HFFc6 (cell line): ENCODE measurements at regions not wholly inside any gene's neighbourhood (a gene's known extent, or its start where the extent isn't known, plus 50 kb on each side); places are given as distances from the start of the nearest gene placed in this dataset.
"Not testable (repeated sequence)": the region's sequence is repeated elsewhere in the genome, so short reads cannot be mapped to it uniquely, and the experiment has no call there.

Source experiments
- DNase-seq: peaks from one replicate; pipeline ENCODE4 v3.0.0-alpha.2; 2018
- H3K27ac Mint-ChIP-seq: 2 replicates; pipeline ENCODE4 v1.8.0; 2020; ENCODE audit warnings: mild to moderate bottlenecking, mixed read lengths
- H3K27me3 Mint-ChIP-seq: 2 replicates; pipeline ENCODE4 v1.8.0; 2021; ENCODE audit warnings: mild to moderate bottlenecking, moderate library complexity, mixed read lengths; ENCODE audit not compliant: insufficient read depth
- H3K36me3 Mint-ChIP-seq: 2 replicates; pipeline ENCODE4 v1.8.0; 2021; ENCODE audit warnings: low read depth, mixed read lengths
- H3K4me1 Mint-ChIP-seq: 2 replicates; pipeline ENCODE4 v1.8.0; 2020; ENCODE audit warnings: low read depth, mixed read lengths
- H3K4me3 Mint-ChIP-seq: 2 replicates; pipeline ENCODE4 v1.8.0; 2020; ENCODE audit warnings: mild to moderate bottlenecking, moderate library complexity, mixed read lengths
- H3K9me3 Mint-ChIP-seq: 2 replicates; pipeline ENCODE4 v1.8.0; 2020; ENCODE audit warnings: mild to moderate bottlenecking, mixed read lengths
- TF ChIP-seq, protein P1 (sequence below): fragments of 200-600 bp; sonication (generic); IDR thresholded peaks from 2 replicates; pipeline ENCODE4 v1.5.0; 2021; ENCODE audit warnings: antibody characterized with exemption, mild to moderate bottlenecking

DNA sequence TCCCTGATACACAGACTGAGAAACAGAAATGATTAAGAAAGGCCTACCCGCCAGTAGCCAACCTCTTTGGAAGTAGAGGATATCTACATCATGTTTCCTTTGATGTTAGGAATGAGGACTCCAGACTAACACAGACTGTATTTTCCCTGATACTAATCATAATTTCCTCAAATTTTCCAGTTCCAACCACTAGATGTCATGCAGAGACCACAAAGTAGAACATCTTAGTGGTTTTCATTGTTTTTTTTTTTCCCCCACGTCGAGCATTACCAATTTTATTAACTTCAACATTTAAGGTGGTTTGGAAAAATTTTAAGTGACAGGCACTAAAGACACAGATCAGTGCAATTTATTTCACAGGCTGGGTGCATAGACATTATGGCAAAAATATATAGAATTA lies 303.6 kb downstream of the ANKRD30BL start:
- DNase-seq, H3K36me3 Mint-ChIP-seq: not testable (repeated sequence)

More for the DNA sequence above, 303.6 kb downstream of the ANKRD30BL start:
- H3K27ac Mint-ChIP-seq, H3K4me3 Mint-ChIP-seq, H3K27me3 Mint-ChIP-seq, H3K9me3 Mint-ChIP-seq, H3K4me1 Mint-ChIP-seq: not testable (repeated sequence)
- TF ChIP-seq, protein P1, sequence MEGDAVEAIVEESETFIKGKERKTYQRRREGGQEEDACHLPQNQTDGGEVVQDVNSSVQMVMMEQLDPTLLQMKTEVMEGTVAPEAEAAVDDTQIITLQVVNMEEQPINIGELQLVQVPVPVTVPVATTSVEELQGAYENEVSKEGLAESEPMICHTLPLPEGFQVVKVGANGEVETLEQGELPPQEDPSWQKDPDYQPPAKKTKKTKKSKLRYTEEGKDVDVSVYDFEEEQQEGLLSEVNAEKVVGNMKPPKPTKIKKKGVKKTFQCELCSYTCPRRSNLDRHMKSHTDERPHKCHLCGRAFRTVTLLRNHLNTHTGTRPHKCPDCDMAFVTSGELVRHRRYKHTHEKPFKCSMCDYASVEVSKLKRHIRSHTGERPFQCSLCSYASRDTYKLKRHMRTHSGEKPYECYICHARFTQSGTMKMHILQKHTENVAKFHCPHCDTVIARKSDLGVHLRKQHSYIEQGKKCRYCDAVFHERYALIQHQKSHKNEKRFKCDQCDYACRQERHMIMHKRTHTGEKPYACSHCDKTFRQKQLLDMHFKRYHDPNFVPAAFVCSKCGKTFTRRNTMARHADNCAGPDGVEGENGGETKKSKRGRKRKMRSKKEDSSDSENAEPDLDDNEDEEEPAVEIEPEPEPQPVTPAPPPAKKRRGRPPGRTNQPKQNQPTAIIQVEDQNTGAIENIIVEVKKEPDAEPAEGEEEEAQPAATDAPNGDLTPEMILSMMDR = peak; percentile 63
